Hepatocyte (in vitro differentiated cells): ENCODE measurements at regions not wholly inside any gene's neighbourhood (a gene's known extent, or its start where the extent isn't known, plus 50 kb on each side); places are given as distances from the start of the nearest gene placed in this dataset.
"Not testable (repeated sequence)": the region's sequence is repeated elsewhere in the genome, so short reads cannot be mapped to it uniquely, and the experiment has no call there.

ENCODE experiments used
- DNase-seq: peaks from one replicate; pipeline ENCODE4 v3.0.0-alpha.2; 2016; ENCODE audit warnings: low spot score
- H2AFZ ChIP-seq: fragments of 200-600 bp; sonication (generic); 2 replicates; pipeline ENCODE4 v1.6.0; 2016; ENCODE audit warnings: antibody characterized with exemption, mild to moderate bottlenecking
- H3K27ac ChIP-seq: fragments of 200-600 bp; sonication (generic); 2 replicates; pipeline ENCODE4 v1.5.1; 2016; ENCODE audit warnings: mild to moderate bottlenecking
- H3K27me3 ChIP-seq: fragments of 200-600 bp; sonication (generic); 2 replicates; pipeline ENCODE4 v1.6.1; 2016
- H3K36me3 ChIP-seq: fragments of 200-600 bp; sonication (generic); replicated peaks from 2 replicates; pipeline ENCODE4 v1.5.1; 2016; ENCODE audit warnings: low read depth; ENCODE audit not compliant: insufficient read depth
- H3K4me1 ChIP-seq: fragments of 200-600 bp; sonication (generic); 2 replicates; pipeline ENCODE4 v1.5.1; 2016; ENCODE audit warnings: mild to moderate bottlenecking, moderate library complexity; ENCODE audit not compliant: insufficient read depth
- H3K4me2 ChIP-seq: fragments of 200-600 bp; sonication (generic); 2 replicates; pipeline ENCODE4 v1.6.0; 2016
- H3K4me3 ChIP-seq: fragments of 200-600 bp; sonication (generic); 2 replicates; pipeline ENCODE4 v1.5.1; 2016; ENCODE audit warnings: mild to moderate bottlenecking
- H3K79me2 ChIP-seq: fragments of 200-600 bp; sonication (generic); 2 replicates; pipeline ENCODE4 v1.6.0; 2017; ENCODE audit warnings: mild to moderate bottlenecking
- H3K9me2 ChIP-seq: fragments of 200-600 bp; sonication (generic); replicated peaks from 2 replicates; pipeline ENCODE4 v1.6.0; 2017; ENCODE audit warnings: mild to moderate bottlenecking; ENCODE audit not compliant: insufficient read depth
- H3K9me3 ChIP-seq: fragments of 200-600 bp; sonication (generic); 2 replicates; pipeline ENCODE4 v1.5.1; 2016; ENCODE audit warnings: low read depth, mild to moderate bottlenecking
- H4K20me1 ChIP-seq: fragments of 200-600 bp; sonication (generic); 2 replicates; pipeline ENCODE4 v1.6.0; 2016; ENCODE audit warnings: mild to moderate bottlenecking; ENCODE audit not compliant: insufficient read depth, poor library complexity, severe bottlenecking
- CTCF ChIP-seq: fragments of 200-600 bp; sonication (generic); IDR thresholded peaks from 2 replicates; pipeline ENCODE4 v1.5.1; 2016; ENCODE audit warnings: antibody characterized with exemption, mild to moderate bottlenecking; ENCODE audit not compliant: poor library complexity
- EZH2 ChIP-seq: fragments of 200-600 bp; sonication (generic); IDR thresholded peaks from 2 replicates; pipeline ENCODE4 v1.6.1; 2016; ENCODE audit warnings: antibody characterized with exemption, mild to moderate bottlenecking, borderline replicate concordance
- EZH2phosphoT487 ChIP-seq: fragments of 200-600 bp; sonication (generic); IDR thresholded peaks from one replicate; pipeline ENCODE4 v1.6.1; 2018; ENCODE audit warnings: antibody characterized with exemption, mild to moderate bottlenecking, low read depth, moderate library complexity; ENCODE audit not compliant: unreplicated experiment, severe bottlenecking
- WGBS: methylation state at CpG from one replicate; pipeline ENCODE4 v1.1.6; 2016; ENCODE audit warnings: low lambda C conversion rate; ENCODE audit errors: missing lambda C conversion rate; 5-methylcytosine and 5-hydroxymethylcytosine counted together

GRCh38 chr1:95778217-95778616 is 544.2 kb downstream of the RWDD3 start:
- Histone ChIP-seq H2AFZ (no peak overlapping the region), H3K4me3 (no peak overlapping the region), H3K4me1 (no peaks in the 10 kb centered on the region), H3K9me2 (no peaks in the 10 kb centered on the region), H3K4me2 (no peak overlapping the region), H3K36me3 (no peaks in the 10 kb centered on the region), H3K27me3 (no peaks in the 10 kb centered on the region), H4K20me1 (no peaks in the 10 kb centered on the region), H3K9me3 (no peaks in the 10 kb centered on the region), H3K79me2 (no peaks in the 10 kb centered on the region), H3K27ac (no peak overlapping the region)
- no peak for DNase-seq
- 88% methylated on average over 2 of the region's 2 CpGs for WGBS
- TF ChIP-seq EZH2: no peak
- TF ChIP-seq EZH2phosphoT487: no peak
- TF ChIP-seq CTCF: no peak

GRCh38 chr1:95780836-95781235 is 546.8 kb downstream of the RWDD3 start:
- H3K9me3 ChIP-seq: no peaks in the 10 kb centered on the region
- no peaks in the 10 kb centered on the region for H3K27me3 ChIP-seq
- H3K27ac ChIP-seq: no peak overlapping the region
- no peak overlapping the region for H3K4me3 ChIP-seq
- no peaks in the 10 kb centered on the region for H3K79me2 ChIP-seq
- WGBS: 88% methylated on average over 3 of the region's 3 CpGs
- TF ChIP-seq EZH2: no peak
- TF ChIP-seq CTCF: no peak
- no peak for TF ChIP-seq EZH2phosphoT487
- H4K20me1 ChIP-seq: no peaks in the 10 kb centered on the region
- no peak overlapping the region for H3K4me2 ChIP-seq
- no peaks in the 10 kb centered on the region for H3K36me3 ChIP-seq
- no peaks in the 10 kb centered on the region for H3K9me2 ChIP-seq
- no peak overlapping the region for H2AFZ ChIP-seq
- H3K4me1 ChIP-seq: no peaks in the 10 kb centered on the region
- no peak for DNase-seq

- no peaks in the 10 kb centered on the region for H3K79me2 ChIP-seq
- H4K20me1 ChIP-seq: no peaks in the 10 kb centered on the region
- WGBS: 87% methylated on average over 3 of the region's 3 CpGs
- no peaks in the 10 kb centered on the region for H3K4me1 ChIP-seq
- H2AFZ ChIP-seq: no peak overlapping the region
- no peak overlapping the region for H3K27ac ChIP-seq
- H3K9me3 ChIP-seq: no peaks in the 10 kb centered on the region
- no peak overlapping the region for H3K4me2 ChIP-seq
- DNase-seq: no peak
- TF ChIP-seq CTCF (no peak), EZH2phosphoT487 (no peak), EZH2 (no peak)
- H3K27me3 ChIP-seq: no peaks in the 10 kb centered on the region
- no peak overlapping the region for H3K4me3 ChIP-seq
- H3K9me2 ChIP-seq: no peaks in the 10 kb centered on the region
- no peaks in the 10 kb centered on the region for H3K36me3 ChIP-seq
Observed at GRCh38 chr1:95790136-95790535, 556.1 kb downstream of the RWDD3 start.

GRCh38 chr1:95793893-95794292 is 559.9 kb downstream of the RWDD3 start:
- WGBS: 69% methylated on average over 5 of the region's 5 CpGs
- H2AFZ ChIP-seq: no peak overlapping the region

GRCh38 chr1:95797761-95798160 is 563.8 kb downstream of the RWDD3 start:
- not testable (repeated sequence) for H3K4me2 ChIP-seq, H3K36me3 ChIP-seq, H2AFZ ChIP-seq, DNase-seq, H3K79me2 ChIP-seq, H4K20me1 ChIP-seq, H3K9me3 ChIP-seq, H3K27ac ChIP-seq, H3K27me3 ChIP-seq, H3K4me3 ChIP-seq, H3K9me2 ChIP-seq, H3K4me1 ChIP-seq
- 91% methylated on average over 2 of the region's 2 CpGs for WGBS

More at GRCh38 chr1:95793893-95794292, 559.9 kb downstream of the RWDD3 start:
- H3K9me3 ChIP-seq: no peaks in the 10 kb centered on the region
- no peaks in the 10 kb centered on the region for H3K36me3 ChIP-seq
- no peaks in the 10 kb centered on the region for H3K4me1 ChIP-seq
- no peaks in the 10 kb centered on the region for H3K27me3 ChIP-seq
- H3K79me2 ChIP-seq: no peaks in the 10 kb centered on the region
- DNase-seq: peak; percentile 11
- no peaks in the 10 kb centered on the region for H4K20me1 ChIP-seq
- no peaks in the 10 kb centered on the region for H3K9me2 ChIP-seq
- H3K4me2 ChIP-seq: no peak overlapping the region
- TF ChIP-seq EZH2phosphoT487 (no peak), CTCF (peak; percentile 30)
- H3K27ac ChIP-seq: no peak overlapping the region
- H3K4me3 ChIP-seq: no peak overlapping the region
